Motor neuron (in vitro differentiated cells): ENCODE measurements at regions not wholly inside any gene's neighbourhood (a gene's known extent, or its start where the extent isn't known, plus 50 kb on each side); places are given as distances from the start of the nearest gene placed in this dataset.

ENCODE experiments used
- ATAC-seq, 8 experiments: fragments of 200-7000 bp; cut with Tn5 transposase; replicated peaks in 6 of 8; 2 replicates each; pipeline ENCODE4 v1.8.0; 2021; ENCODE audit warnings: mild to moderate bottlenecking in 8 of 8, moderate library complexity in 8 of 8
- H3K27ac ChIP-seq, 2 donors: fragments of 250-450 bp; sonication (Bioruptor Pico); 2 replicates each; pipeline ENCODE4 v1.9.0; 2021; ENCODE audit warnings: antibody characterized with exemption in 2 of 2, mild to moderate bottlenecking in 2 of 2, moderate library complexity in 1 of 2
- H3K4me1 ChIP-seq, 2 donors: fragments of 250-450 bp; sonication (Bioruptor Pico); replicated peaks in 1 of 2; 2 replicates each; pipeline ENCODE4 v1.6.1; 2021; ENCODE audit warnings: antibody characterized with exemption in 2 of 2, mild to moderate bottlenecking in 2 of 2, moderate library complexity in 1 of 2
- H3K4me3 ChIP-seq, 5 donors: fragments of 250-450 bp; sonication (Bioruptor Pico); 2 replicates each; pipeline ENCODE4 v1.9.0; 2021; ENCODE audit warnings: antibody characterized with exemption in 5 of 5, mild to moderate bottlenecking in 5 of 5, moderate library complexity in 4 of 5
- WGBS, 10 experiments: fragments of 450-650 bp; shearing (Covaris generic); methylation state at CpG; one replicate each; pipeline ENCODE4 v1.0.0; 2022; 5-methylcytosine and 5-hydroxymethylcytosine counted together
- in situ Hi-C, 9 experiments: fragments of 400-800 bp; cut with MboI; loops; one replicate each; pipeline ENCODE4 v1.15.0; 2021; ENCODE audit warnings: low sequenced_read_pairs in 9 of 9, low pct_unique_long_range_greater_than_20kb in 2 of 9; ENCODE audit not compliant: unreplicated experiment in 9 of 9

GRCh38 chr17:14926526-14927122 is 338.5 kb downstream of the PMP22 start:
- ATAC-seq, result peak in 2 of 8 experiments; percentile 40 to 49
- 0 to 100% (median 20%) methylated on average over 1 to 7 of the region's 7 CpGs; no CpG with 5 or more reads in 1 of the 10 experiments for WGBS, 10 experiments
- in situ Hi-C loops, result loop anchor here in 5 of 9 experiments (10.0 to 25.0 kb wide), 3 partner anchors 236 to 1332 kb away; partner anchors contain the start of gene HS3ST3B1 (in 2 of the 5)
- H3K4me1 ChIP-seq, result peaks cover 4 to 6% of the 10 kb centered on the region in 2 donors
- H3K4me3 ChIP-seq, result no peak overlapping the region
- no peak overlapping the region for H3K27ac ChIP-seq

GRCh38 chr17:14926073-14926472 is 339.1 kb downstream of the PMP22 start:
- H3K4me1 ChIP-seq, result peaks cover 4 to 6% of the 10 kb centered on the region in 2 donors
- in situ Hi-C loops, result loop anchor here in 5 of 9 experiments (10.0 to 25.0 kb wide), 3 partner anchors 236 to 1331 kb away; partner anchors contain the start of gene HS3ST3B1 (in 2 of the 5)
- no peak overlapping the region for H3K4me3 ChIP-seq
- ATAC-seq, result no peak
- no peak overlapping the region for H3K27ac ChIP-seq
- WGBS, 10 experiments, result 25 to 91% (median 67%) methylated on average over 3 to 8 of the region's 8 CpGs; no CpG with 5 or more reads in 1 of the 10 experiments

- in situ Hi-C loops, result loop anchor here in 5 of 9 experiments (10.0 to 25.0 kb wide), 3 partner anchors 237 to 1331 kb away; partner anchors contain the start of gene HS3ST3B1 (in 2 of the 5)
- H3K4me1 ChIP-seq, result peaks cover 4 to 6% of the 10 kb centered on the region in 2 donors
- 50 to 100% (median 92%) methylated on average over 1 to 2 of the region's 2 CpGs; no CpG with 5 or more reads in 1 of the 10 experiments for WGBS, 10 experiments
- no peak overlapping the region for H3K4me3 ChIP-seq
- no peak for ATAC-seq
- no peak overlapping the region for H3K27ac ChIP-seq
Observed at GRCh38 chr17:14925498-14925897, 339.6 kb downstream of the PMP22 start.

GRCh38 chr17:14923981-14924380 is 341.1 kb downstream of the PMP22 start:
- WGBS, 10 experiments, result 44 to 100% (median 92%) methylated on average over 1 to 3 of the region's 3 CpGs; no CpG with 5 or more reads in 1 of the 10 experiments
- Histone ChIP-seq H3K4me3 (no peak overlapping the region), H3K27ac (no peak overlapping the region), H3K4me1 (peaks cover 15 to 18% of the 10 kb centered on the region in 2 donors)
- ATAC-seq, result no peak
- in situ Hi-C loops, result loop anchor here in 2 of 9 experiments (10.0 to 25.0 kb wide), 2 partner anchors 612 to 1329 kb away; partner anchors contain the start of gene HS3ST3B1 (in 1 of the 2)

GRCh38 chr17:14922411-14922810 is 342.7 kb downstream of the PMP22 start:
- H3K4me1 ChIP-seq, result peaks cover 24 to 26% of the 10 kb centered on the region in 2 donors
- in situ Hi-C loops, result loop anchor here in 2 of 9 experiments (10.0 to 25.0 kb wide), 2 partner anchors 610 to 1328 kb away; partner anchors contain the start of gene HS3ST3B1 (in 1 of the 2)
- H3K27ac ChIP-seq, result peak overlapping the region in 1 of 2 donors; percentile 3
- peak in 5 of 8 experiments; percentile 69 to 85 (median 77) for ATAC-seq
- H3K4me3 ChIP-seq, result no peak overlapping the region
- WGBS, 10 experiments, result 7 to 87% (median 52%) methylated on average over 2 of the region's 2 CpGs; no CpG with 5 or more reads in 5 of the 10 experiments

- peaks cover 24 to 26% of the 10 kb centered on the region in 2 donors for H3K4me1 ChIP-seq
- WGBS, 10 experiments, result 67 to 100% (median 95%) methylated on average over 1 to 3 of the region's 3 CpGs; no CpG with 5 or more reads in 4 of the 10 experiments
- H3K27ac ChIP-seq, result peak overlapping the region in 1 of 2 donors; percentile 3
- in situ Hi-C loops, result loop anchor here in 2 of 9 experiments (10.0 to 25.0 kb wide), 2 partner anchors 610 to 1327 kb away; partner anchors contain the start of gene HS3ST3B1 (in 1 of the 2)
- peak in 3 of 8 experiments; percentile 15 to 47 (median 38) for ATAC-seq
- no peak overlapping the region for H3K4me3 ChIP-seq
Observed at GRCh38 chr17:14921936-14922335, 343.2 kb downstream of the PMP22 start.

- WGBS, 10 experiments, result 5 to 82% (median 33%) methylated on average over 1 to 5 of the region's 5 CpGs; no CpG with 5 or more reads in 2 of the 10 experiments
- peak in 4 of 8 experiments; percentile 31 to 69 (median 40) for ATAC-seq
- in situ Hi-C loops, result loop anchor here in 2 of 9 experiments (10.0 to 25.0 kb wide), 2 partner anchors 607 to 1325 kb away; partner anchors contain the start of gene HS3ST3B1 (in 1 of the 2)
- Histone ChIP-seq H3K4me3 (no peak overlapping the region), H3K27ac (no peak overlapping the region), H3K4me1 (peaks cover 21 to 24% of the 10 kb centered on the region in 2 donors)
Observed at GRCh38 chr17:14919631-14920213, 345.4 kb downstream of the PMP22 start.

- no peak overlapping the region for H3K27ac ChIP-seq
- H3K4me1 ChIP-seq, result peaks cover 21 to 24% of the 10 kb centered on the region in 2 donors
- WGBS, 10 experiments, result 14 to 90% (median 28%) methylated on average over 1 to 5 of the region's 5 CpGs; no CpG with 5 or more reads in 1 of the 10 experiments
- ATAC-seq, result peak in 3 of 8 experiments; percentile 21 to 32 (median 21)
- in situ Hi-C loops, result loop anchor here in 1 of 9 experiments (25.0 kb wide), 1 partner anchor 607 kb away; the partner anchor contains the start of gene HS3ST3B1
- H3K4me3 ChIP-seq, result no peak overlapping the region
Observed at GRCh38 chr17:14919094-14919493, 346.0 kb downstream of the PMP22 start.

- in situ Hi-C loops, result loop anchor here in 1 of 9 experiments (25.0 kb wide), 1 partner anchor 606 kb away; the partner anchor contains the start of gene HS3ST3B1
- Histone ChIP-seq H3K4me1 (peaks cover 21 to 24% of the 10 kb centered on the region in 2 donors), H3K27ac (no peak overlapping the region), H3K4me3 (no peak overlapping the region)
- 0 to 50% (median 21%) methylated on average over 1 to 4 of the region's 4 CpGs for WGBS, 10 experiments
- peak in 1 of 8 experiments; percentile 30 for ATAC-seq
Observed at GRCh38 chr17:14918540-14918939, 346.6 kb downstream of the PMP22 start.

- H3K27ac ChIP-seq, result no peak overlapping the region
- H3K4me3 ChIP-seq, result no peak overlapping the region
- no peak for ATAC-seq
- H3K4me1 ChIP-seq, result no peaks in the 10 kb centered on the region
- in situ Hi-C loops, result loop anchor here in 1 of 9 experiments (25.0 kb wide), 1 partner anchor 599 kb away; the partner anchor contains the start of gene HS3ST3B1
- 86 to 100% (median 100%) methylated on average over 1 of the region's 1 CpG for WGBS, 10 experiments
Observed at GRCh38 chr17:14910916-14911315, 354.2 kb downstream of the PMP22 start.

GRCh38 chr17:14904386-14904785 is 360.7 kb downstream of the PMP22 start:
- in situ Hi-C loops, result loop anchor here in 1 of 9 experiments (25.0 kb wide), 1 partner anchor 592 kb away; the partner anchor contains the start of gene HS3ST3B1
- 22 to 100% (median 67%) methylated on average over 1 to 4 of the region's 4 CpGs; no CpG with 5 or more reads in 1 of the 10 experiments for WGBS, 10 experiments
- ATAC-seq, result peak in 5 of 8 experiments; percentile 13 to 70 (median 50)
- H3K27ac ChIP-seq, result no peak overlapping the region
- peaks cover 12 to 16% of the 10 kb centered on the region in 2 donors for H3K4me1 ChIP-seq
- H3K4me3 ChIP-seq, result no peak overlapping the region

GRCh38 chr17:14903854-14904253 is 361.3 kb downstream of the PMP22 start:
- H3K27ac ChIP-seq, result no peak overlapping the region
- 0 to 100% (median 0%) methylated on average over 1 of the region's 1 CpG; no CpG with 5 or more reads in 3 of the 10 experiments for WGBS, 10 experiments
- ATAC-seq, result peak in 6 of 8 experiments; percentile 38 to 95 (median 56)
- H3K4me3 ChIP-seq, result no peak overlapping the region
- in situ Hi-C loops, result loop anchor here in 1 of 9 experiments (25.0 kb wide), 1 partner anchor 592 kb away; the partner anchor contains the start of gene HS3ST3B1
- peaks cover 12 to 16% of the 10 kb centered on the region in 2 donors for H3K4me1 ChIP-seq
